H1 (cell line): ENCODE measurements at regions not wholly inside any gene's neighbourhood (a gene's known extent, or its start where the extent isn't known, plus 50 kb on each side); places are given as distances from the start of the nearest gene placed in this dataset.

Experiments used
- CHD2 ChIP-seq: IDR thresholded peaks from 2 replicates; pipeline ENCODE4 v1.6.1; 2012; ENCODE audit warnings: low read length, improper control_type of control experiment
- EZH2 ChIP-seq: fragments of 200-600 bp; sonication (generic); IDR thresholded peaks from 2 replicates; pipeline ENCODE4 v1.7.1; 2012; ENCODE audit warnings: low read depth, mild to moderate bottlenecking, moderate library complexity, low read length, inconsistent platforms; ENCODE audit not compliant: severe bottlenecking
- PHF8 ChIP-seq: fragments of 200-600 bp; sonication (generic); conservative IDR thresholded peaks from 2 replicates; pipeline ENCODE4 v1.7.1; 2012; ENCODE audit warnings: low read depth, mild to moderate bottlenecking, inconsistent platforms, low read length, moderate library complexity
- POLR2A ChIP-seq, 2 experiments: IDR thresholded peaks; 1 replicate in 1 of 2; 2 replicates in 1 of 2; pipeline ENCODE4 v1.6.1; 2011; ENCODE audit warnings: low read depth in 2 of 2, low read length in 2 of 2, mild to moderate bottlenecking in 2 of 2; ENCODE audit errors: control extremely low read depth in 1 of 2
- POLR2AphosphoS5 ChIP-seq: IDR thresholded peaks from 2 replicates; pipeline ENCODE4 v1.6.1; 2011; ENCODE audit warnings: low read depth, low read length
- RAD21 ChIP-seq, 2 experiments: IDR thresholded peaks in 1 of 2; conservative IDR thresholded peaks in 1 of 2; 2 replicates each; pipeline ENCODE4 v1.6.1; 2011; ENCODE audit warnings: low read depth in 2 of 2, low read length in 2 of 2, improper control_type of control experiment in 1 of 2, inconsistent platforms in 1 of 2, mild to moderate bottlenecking in 1 of 2, moderate library complexity in 1 of 2
- YY1 ChIP-seq: IDR thresholded peaks from 2 replicates; pipeline ENCODE4 v1.6.1; 2011; ENCODE audit warnings: low read depth, mild to moderate bottlenecking, low read length
- TF ChIP-seq, protein P1 (sequence below), 3 experiments: IDR thresholded peaks; 1 replicate in 2 of 3; 2 replicates in 1 of 3; pipeline versions ENCODE4 v1.5.1 to v1.6.1; 2011; ENCODE audit warnings: low read length in 3 of 3, mild to moderate bottlenecking in 3 of 3, inconsistent platforms in 2 of 3, low read depth in 1 of 3, moderate library complexity in 1 of 3; ENCODE audit not compliant: insufficient read depth in 1 of 3; ENCODE audit errors: control extremely low read depth in 1 of 3

GRCh38 chr6:22117631-22118030, 179.2 kb downstream of the PRL start:
- TF ChIP-seq RAD21 (IDR thresholded peaks at IDR 0.05 in 1 of 2, conservative IDR thresholded peaks at IDR 0.05 in 1 of 2; ENCODE audit: low read depth in 2 of 2, low read length in 2 of 2) (no peak), POLR2AphosphoS5 (no peak), YY1 (no peak), POLR2A (IDR thresholded peaks at IDR 0.05; ENCODE audit: control extremely low read depth in 1 of 2, low read depth in 2 of 2, low read length in 2 of 2) (no peak), PHF8 (no peak), CHD2 (no peak), EZH2 (no peak)
- TF ChIP-seq, protein P1, sequence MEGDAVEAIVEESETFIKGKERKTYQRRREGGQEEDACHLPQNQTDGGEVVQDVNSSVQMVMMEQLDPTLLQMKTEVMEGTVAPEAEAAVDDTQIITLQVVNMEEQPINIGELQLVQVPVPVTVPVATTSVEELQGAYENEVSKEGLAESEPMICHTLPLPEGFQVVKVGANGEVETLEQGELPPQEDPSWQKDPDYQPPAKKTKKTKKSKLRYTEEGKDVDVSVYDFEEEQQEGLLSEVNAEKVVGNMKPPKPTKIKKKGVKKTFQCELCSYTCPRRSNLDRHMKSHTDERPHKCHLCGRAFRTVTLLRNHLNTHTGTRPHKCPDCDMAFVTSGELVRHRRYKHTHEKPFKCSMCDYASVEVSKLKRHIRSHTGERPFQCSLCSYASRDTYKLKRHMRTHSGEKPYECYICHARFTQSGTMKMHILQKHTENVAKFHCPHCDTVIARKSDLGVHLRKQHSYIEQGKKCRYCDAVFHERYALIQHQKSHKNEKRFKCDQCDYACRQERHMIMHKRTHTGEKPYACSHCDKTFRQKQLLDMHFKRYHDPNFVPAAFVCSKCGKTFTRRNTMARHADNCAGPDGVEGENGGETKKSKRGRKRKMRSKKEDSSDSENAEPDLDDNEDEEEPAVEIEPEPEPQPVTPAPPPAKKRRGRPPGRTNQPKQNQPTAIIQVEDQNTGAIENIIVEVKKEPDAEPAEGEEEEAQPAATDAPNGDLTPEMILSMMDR (IDR thresholded peaks at IDR 0.05; ENCODE audit: control extremely low read depth in 1 of 3, insufficient read depth in 1 of 3, low read depth in 1 of 3, low read length in 3 of 3), result no peak
